ENCODE measurements at regions not wholly inside any gene's neighbourhood (a gene's known extent, or its start where the extent isn't known, plus 50 kb on each side); places are given as distances from the start of the nearest gene placed in this dataset.

DNA sequence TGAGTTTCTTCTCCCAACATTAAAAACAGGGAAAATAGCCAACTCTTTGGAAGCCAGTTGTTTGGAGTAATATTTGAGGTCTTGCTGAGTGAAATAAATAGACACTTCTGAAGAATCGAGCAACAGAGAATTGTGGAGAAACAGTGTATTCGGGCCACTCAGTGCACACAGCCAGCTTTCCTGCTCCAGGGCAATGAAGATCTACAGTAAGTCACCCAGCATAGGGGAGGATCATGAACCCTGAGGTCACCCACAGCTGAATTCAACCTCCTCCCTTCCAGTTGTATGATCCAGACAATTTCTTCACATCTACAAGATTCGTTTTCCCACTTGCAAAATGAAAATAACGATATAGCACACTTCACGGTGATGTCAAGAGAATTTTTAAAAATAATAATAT, 161.7 kb upstream of the BCL6 start:
- TF ChIP-seq, protein P1, sequence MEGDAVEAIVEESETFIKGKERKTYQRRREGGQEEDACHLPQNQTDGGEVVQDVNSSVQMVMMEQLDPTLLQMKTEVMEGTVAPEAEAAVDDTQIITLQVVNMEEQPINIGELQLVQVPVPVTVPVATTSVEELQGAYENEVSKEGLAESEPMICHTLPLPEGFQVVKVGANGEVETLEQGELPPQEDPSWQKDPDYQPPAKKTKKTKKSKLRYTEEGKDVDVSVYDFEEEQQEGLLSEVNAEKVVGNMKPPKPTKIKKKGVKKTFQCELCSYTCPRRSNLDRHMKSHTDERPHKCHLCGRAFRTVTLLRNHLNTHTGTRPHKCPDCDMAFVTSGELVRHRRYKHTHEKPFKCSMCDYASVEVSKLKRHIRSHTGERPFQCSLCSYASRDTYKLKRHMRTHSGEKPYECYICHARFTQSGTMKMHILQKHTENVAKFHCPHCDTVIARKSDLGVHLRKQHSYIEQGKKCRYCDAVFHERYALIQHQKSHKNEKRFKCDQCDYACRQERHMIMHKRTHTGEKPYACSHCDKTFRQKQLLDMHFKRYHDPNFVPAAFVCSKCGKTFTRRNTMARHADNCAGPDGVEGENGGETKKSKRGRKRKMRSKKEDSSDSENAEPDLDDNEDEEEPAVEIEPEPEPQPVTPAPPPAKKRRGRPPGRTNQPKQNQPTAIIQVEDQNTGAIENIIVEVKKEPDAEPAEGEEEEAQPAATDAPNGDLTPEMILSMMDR (IDR thresholded peaks at IDR 0.05; ENCODE audit: extremely low read depth in 1 of 2, insufficient read depth in 1 of 2, low read depth in 1 of 2, low read length in 2 of 2), result no peak
- no peak for TF ChIP-seq GATA2 (IDR thresholded peaks at IDR 0.05; ENCODE audit: insufficient read depth, insufficient read length, low read depth, low read length)
